Type B pancreatic cell (in vitro differentiated cells): ENCODE measurements at regions not wholly inside any gene's neighbourhood (a gene's known extent, or its start where the extent isn't known, plus 50 kb on each side); places are given as distances from the start of the nearest gene placed in this dataset.

ENCODE experiments used
- DNase-seq: peaks from one replicate; pipeline ENCODE4 v3.0.0; 2021; ENCODE audit warnings: mixed read lengths; ENCODE audit not compliant: unreplicated experiment; ENCODE audit errors: extremely low spot score
- H3K27ac Mint-ChIP-seq: 2 replicates; pipeline ENCODE4 v1.8.0; 2021; ENCODE audit warnings: mild to moderate bottlenecking, mixed read lengths
- H3K27me3 Mint-ChIP-seq: 2 replicates; pipeline ENCODE4 v1.8.0; 2021; ENCODE audit warnings: mixed read lengths
- H3K36me3 Mint-ChIP-seq: 2 replicates; pipeline ENCODE4 v1.8.0; 2021; ENCODE audit warnings: mixed read lengths
- H3K4me1 Mint-ChIP-seq: one replicate; pipeline ENCODE4 v1.8.0; 2021; ENCODE audit warnings: mixed read lengths; ENCODE audit not compliant: unreplicated experiment
- H3K4me3 Mint-ChIP-seq: 2 replicates; pipeline ENCODE4 v1.8.0; 2021; ENCODE audit warnings: mild to moderate bottlenecking, mixed read lengths
- H3K9me3 Mint-ChIP-seq: 2 replicates; pipeline ENCODE4 v1.8.0; 2021; ENCODE audit warnings: mixed read lengths
- TF ChIP-seq, protein P1 (sequence below): fragments of 200-600 bp; sonication (generic); conservative IDR thresholded peaks from 2 replicates; pipeline ENCODE4 v1.5.0; 2021; ENCODE audit warnings: antibody characterized with exemption, mild to moderate bottlenecking

DNA sequence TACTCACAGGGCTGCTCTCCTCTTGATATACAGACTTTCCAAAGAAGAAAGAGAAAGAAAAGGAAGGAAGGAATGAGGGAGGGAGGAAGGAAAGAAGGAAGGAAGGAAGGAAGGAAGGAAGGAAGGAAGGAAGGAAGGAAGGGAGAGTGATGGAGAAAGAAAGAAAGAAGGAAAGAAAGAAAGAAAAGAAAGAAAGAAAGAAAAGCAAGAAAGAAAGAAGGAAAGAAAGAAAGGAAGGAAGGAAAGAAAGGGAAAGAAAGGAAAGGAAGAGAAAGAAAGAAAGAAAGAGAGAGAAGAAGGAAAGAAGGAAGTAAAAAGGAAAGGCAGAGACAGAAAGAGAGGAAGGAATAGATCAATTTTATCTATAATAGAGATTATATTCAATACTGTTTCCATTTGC, 1257.4 kb downstream of the EPHA7 start:
- H3K4me1 Mint-ChIP-seq: no peaks in the 10 kb centered on the region
- H3K4me3 Mint-ChIP-seq: no peak overlapping the region
- TF ChIP-seq, protein P1, sequence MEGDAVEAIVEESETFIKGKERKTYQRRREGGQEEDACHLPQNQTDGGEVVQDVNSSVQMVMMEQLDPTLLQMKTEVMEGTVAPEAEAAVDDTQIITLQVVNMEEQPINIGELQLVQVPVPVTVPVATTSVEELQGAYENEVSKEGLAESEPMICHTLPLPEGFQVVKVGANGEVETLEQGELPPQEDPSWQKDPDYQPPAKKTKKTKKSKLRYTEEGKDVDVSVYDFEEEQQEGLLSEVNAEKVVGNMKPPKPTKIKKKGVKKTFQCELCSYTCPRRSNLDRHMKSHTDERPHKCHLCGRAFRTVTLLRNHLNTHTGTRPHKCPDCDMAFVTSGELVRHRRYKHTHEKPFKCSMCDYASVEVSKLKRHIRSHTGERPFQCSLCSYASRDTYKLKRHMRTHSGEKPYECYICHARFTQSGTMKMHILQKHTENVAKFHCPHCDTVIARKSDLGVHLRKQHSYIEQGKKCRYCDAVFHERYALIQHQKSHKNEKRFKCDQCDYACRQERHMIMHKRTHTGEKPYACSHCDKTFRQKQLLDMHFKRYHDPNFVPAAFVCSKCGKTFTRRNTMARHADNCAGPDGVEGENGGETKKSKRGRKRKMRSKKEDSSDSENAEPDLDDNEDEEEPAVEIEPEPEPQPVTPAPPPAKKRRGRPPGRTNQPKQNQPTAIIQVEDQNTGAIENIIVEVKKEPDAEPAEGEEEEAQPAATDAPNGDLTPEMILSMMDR: no peak
- no peaks in the 10 kb centered on the region for H3K27me3 Mint-ChIP-seq
- no peak overlapping the region for H3K27ac Mint-ChIP-seq
- no peak for DNase-seq
- H3K9me3 Mint-ChIP-seq: no peaks in the 10 kb centered on the region
- H3K36me3 Mint-ChIP-seq: no peaks in the 10 kb centered on the region

DNA sequence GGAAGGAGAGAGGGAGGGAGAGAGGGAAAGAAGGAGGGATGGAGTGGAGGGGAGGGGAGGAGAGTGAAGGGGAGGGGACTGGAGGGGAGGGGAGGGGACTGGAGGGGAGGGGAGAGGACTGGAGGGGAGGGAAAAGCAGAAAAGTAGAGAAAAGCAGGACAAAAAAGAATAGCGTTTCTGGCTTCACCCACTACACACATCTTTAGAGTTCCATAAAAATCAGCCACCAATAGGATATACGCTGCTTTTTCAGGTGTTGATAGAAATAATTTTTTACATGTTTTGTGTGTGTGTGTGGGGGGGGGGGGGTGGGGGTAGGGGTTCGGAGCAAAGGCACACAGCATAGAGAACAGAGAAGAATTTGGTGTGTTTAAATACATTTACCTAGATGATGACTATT, 1259.1 kb downstream of the EPHA7 start:
- no peaks in the 10 kb centered on the region for H3K4me1 Mint-ChIP-seq
- no peaks in the 10 kb centered on the region for H3K36me3 Mint-ChIP-seq
- no peaks in the 10 kb centered on the region for H3K9me3 Mint-ChIP-seq
- TF ChIP-seq, protein P1: no peak
- DNase-seq: no peak
- H3K27me3 Mint-ChIP-seq: no peaks in the 10 kb centered on the region
- H3K27ac Mint-ChIP-seq: no peak overlapping the region
- H3K4me3 Mint-ChIP-seq: no peak overlapping the region

DNA sequence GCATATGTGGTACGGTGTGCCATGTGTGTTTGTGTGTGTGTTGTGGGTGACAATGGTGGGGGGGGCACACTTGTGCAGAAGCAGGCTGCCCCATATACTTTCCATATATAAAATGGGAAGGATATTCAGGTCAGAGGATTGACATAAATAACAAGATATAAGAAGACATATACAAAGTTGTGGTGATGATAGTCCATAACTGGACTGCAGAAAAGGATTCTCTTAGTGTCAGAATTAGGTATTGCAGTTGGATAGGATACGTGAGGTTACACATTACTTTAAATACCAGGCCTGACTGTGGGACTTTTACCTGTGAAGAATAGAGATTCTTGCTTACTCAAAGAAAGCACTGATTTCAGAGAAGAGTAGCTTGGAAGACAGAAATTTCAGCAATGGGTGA, 1260.3 kb downstream of the EPHA7 start:
- Mint-ChIP-seq H3K27me3 (no peaks in the 10 kb centered on the region), H3K4me3 (no peak overlapping the region), H3K27ac (no peak overlapping the region), H3K9me3 (no peaks in the 10 kb centered on the region), H3K4me1 (no peaks in the 10 kb centered on the region), H3K36me3 (no peaks in the 10 kb centered on the region)
- DNase-seq: no peak
- TF ChIP-seq, protein P1: peak; percentile 56

DNA sequence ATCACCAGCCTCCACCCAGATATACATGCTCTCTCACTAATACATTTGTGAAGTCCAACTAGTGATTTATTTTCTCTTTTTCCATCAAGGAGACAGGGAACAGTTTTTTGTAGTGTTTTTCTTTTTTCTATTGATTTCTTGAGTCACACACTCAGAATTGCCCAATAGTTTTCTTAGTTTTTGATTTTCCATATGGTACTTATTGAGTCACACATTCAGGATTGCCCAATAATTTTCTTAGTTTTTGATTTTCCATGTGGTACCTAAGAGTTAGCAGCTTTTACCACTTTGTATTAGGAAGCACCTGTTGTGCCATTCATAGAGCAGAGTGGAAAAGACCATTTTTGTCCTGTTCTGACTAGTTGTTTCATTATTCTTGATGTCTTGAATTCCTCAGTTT, 1268.8 kb downstream of the EPHA7 start:
- Mint-ChIP-seq H3K9me3 (no peaks in the 10 kb centered on the region), H3K4me3 (no peak overlapping the region), H3K36me3 (no peaks in the 10 kb centered on the region), H3K4me1 (no peaks in the 10 kb centered on the region), H3K27me3 (no peaks in the 10 kb centered on the region), H3K27ac (no peak overlapping the region)
- DNase-seq: no peak
- TF ChIP-seq, protein P1: no peak

DNA sequence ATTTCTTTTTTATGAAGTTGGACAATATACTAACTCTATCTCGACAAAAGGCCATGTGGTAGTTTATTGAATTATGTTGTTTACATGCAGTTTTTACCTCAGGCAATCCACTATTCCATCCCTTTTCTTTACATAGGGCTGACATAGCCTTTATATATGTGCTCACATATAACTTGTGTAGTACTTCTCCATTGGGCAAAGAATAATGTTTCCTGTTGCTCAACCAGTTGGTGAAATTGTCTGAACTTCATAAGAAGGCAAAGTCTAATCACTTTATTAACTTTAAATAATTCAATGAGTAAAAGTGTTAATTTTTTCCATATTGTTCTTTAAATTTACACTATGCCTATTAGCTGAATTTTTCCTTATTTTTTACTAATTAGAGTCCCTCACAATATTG, 1272.1 kb downstream of the EPHA7 start:
- DNase-seq: no peak
- H3K36me3 Mint-ChIP-seq: no peaks in the 10 kb centered on the region
- H3K27me3 Mint-ChIP-seq: no peaks in the 10 kb centered on the region
- H3K27ac Mint-ChIP-seq: no peak overlapping the region
- TF ChIP-seq, protein P1: no peak
- H3K4me1 Mint-ChIP-seq: no peaks in the 10 kb centered on the region
- no peaks in the 10 kb centered on the region for H3K9me3 Mint-ChIP-seq
- H3K4me3 Mint-ChIP-seq: no peak overlapping the region

DNA sequence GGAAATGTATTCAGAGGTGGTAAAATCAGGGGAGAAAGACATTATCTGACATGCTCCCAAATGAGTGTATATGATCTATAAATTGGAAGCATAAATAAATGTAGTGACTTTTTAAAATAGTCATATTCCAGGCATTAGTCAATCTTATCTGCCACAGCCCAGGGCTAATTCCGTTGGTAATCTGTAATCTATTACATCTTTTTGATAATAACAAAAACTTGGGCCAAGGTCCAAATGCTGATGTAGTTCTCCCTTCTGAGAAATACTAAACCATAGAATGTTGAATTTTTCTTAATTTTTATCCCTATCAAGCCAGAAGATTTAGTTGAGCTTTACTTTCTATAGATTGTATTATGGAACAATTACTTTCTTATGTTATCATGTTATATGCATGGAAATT, 1279.8 kb downstream of the EPHA7 start:
- Mint-ChIP-seq H3K4me1 (no peaks in the 10 kb centered on the region), H3K27me3 (no peaks in the 10 kb centered on the region), H3K4me3 (no peak overlapping the region), H3K9me3 (peaks cover 5% of the 10 kb centered on the region), H3K27ac (no peak overlapping the region), H3K36me3 (no peaks in the 10 kb centered on the region)
- TF ChIP-seq, protein P1: no peak
- no peak for DNase-seq
